BE2C (cell line): ENCODE measurements at regions not wholly inside any gene's neighbourhood (a gene's known extent, or its start where the extent isn't known, plus 50 kb on each side); places are given as distances from the start of the nearest gene placed in this dataset.

Experiments
- DNase-seq: peaks from one replicate; pipeline ENCODE4 v3.0.0-alpha.2; 2020
- H3K27me3 ChIP-seq: fragments of 250-450 bp; sonication (Bioruptor Pico); 2 replicates; pipeline ENCODE4 v1.5.1; 2020; ENCODE audit warnings: mild to moderate bottlenecking
- H3K36me3 ChIP-seq: fragments of 250-450 bp; sonication (Bioruptor Pico); 2 replicates; pipeline ENCODE4 v1.5.1; 2020; ENCODE audit warnings: mild to moderate bottlenecking
- H3K4me1 ChIP-seq: fragments of 250-450 bp; sonication (Bioruptor Pico); 2 replicates; pipeline ENCODE4 v1.5.1; 2020
- H3K4me3 ChIP-seq: 2 replicates; pipeline ENCODE4 v1.5.1; 2011; ENCODE audit warnings: low read depth, low read length
- H3K9me3 ChIP-seq: fragments of 250-450 bp; sonication (Bioruptor Pico); 2 replicates; pipeline ENCODE4 v1.5.1; 2020
- CTCF ChIP-seq: IDR thresholded peaks from 2 replicates; pipeline ENCODE4 v1.5.1; 2012; ENCODE audit warnings: mild to moderate bottlenecking, low read depth, low read length

DNA sequence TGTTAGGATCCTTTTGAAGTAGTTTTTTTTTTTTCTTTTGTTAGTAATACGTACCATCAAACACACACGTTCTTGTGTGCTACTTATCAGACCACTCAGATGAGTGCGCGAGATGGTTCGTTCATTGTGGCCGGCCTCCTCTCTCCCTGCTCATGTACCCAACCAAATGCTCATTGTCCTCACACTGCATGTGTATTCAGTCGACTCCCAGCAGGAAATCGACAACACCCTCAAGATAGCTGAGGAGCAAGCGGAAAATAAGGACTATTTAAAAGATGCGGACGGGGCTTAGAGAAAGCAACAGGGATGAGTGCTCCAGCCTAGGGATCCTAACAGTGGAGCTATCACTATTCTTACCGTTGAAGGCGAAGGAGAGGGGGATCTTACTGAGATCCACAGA, 72.9 kb upstream of the GUCY1A1 start:
- Histone ChIP-seq H3K4me3 (no peak overlapping the region), H3K27me3 (no peaks in the 10 kb centered on the region), H3K36me3 (no peaks in the 10 kb centered on the region), H3K9me3 (no peaks in the 10 kb centered on the region), H3K4me1 (peaks cover 7% of the 10 kb centered on the region)
- no peak for DNase-seq
- TF ChIP-seq CTCF = no peak

DNA sequence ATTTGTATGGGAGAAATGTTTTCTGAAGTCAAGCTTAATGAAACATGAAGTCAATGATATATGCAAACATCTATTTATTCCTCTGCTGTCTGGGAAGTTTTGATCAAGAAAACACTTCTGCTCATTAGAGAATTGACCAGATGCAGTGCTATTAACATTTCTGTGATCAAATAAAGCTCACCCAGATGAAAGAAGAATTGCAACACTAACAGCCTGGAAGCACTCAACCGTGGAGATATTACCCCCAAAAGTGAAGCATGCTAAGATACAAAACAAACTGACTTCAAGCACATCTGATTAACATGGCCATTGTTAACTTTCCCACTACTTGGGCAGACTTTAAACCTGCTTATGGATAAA, 73.7 kb upstream of the GUCY1A1 start:
- Histone ChIP-seq H3K36me3 (no peaks in the 10 kb centered on the region), H3K4me1 (peaks cover 7% of the 10 kb centered on the region), H3K4me3 (no peak overlapping the region), H3K9me3 (no peaks in the 10 kb centered on the region), H3K27me3 (no peaks in the 10 kb centered on the region)
- no peak for DNase-seq
- TF ChIP-seq CTCF = no peak

DNA sequence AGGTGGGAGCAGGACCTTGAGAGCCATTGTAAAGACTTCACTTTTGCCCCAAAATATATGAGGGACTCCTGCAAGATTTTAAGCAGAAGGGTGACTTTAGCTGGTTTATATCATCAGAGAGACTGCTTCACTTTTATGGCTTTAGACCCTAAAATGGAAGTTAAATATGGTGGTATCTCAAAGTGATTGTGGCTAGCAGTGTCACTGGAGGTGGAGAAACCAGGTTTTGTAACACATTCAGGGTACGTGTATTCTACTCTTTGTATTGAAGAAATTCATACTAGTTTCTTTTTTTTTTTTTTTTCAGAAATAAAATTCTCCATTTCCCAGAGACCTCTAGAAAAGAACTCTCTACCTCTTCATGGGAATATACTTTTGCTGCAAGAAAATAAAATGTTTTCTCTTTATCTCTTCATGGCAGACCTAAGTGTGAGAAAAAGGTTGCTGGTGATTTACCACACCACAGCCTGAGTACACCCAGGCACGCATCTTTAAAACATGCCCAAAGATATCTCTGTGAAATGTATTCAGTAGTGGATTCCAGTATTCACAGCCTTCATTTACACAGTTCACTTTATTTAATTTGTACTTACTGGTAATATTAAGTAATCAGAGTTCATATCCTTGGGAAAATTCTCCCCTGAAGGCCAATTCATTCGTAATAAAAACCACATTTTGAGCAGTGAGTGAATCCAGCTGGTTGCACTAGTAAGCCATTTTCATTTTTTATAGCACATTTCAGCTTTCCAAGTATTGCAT, 74.3 kb upstream of the GUCY1A1 start:
- H3K4me1 ChIP-seq = peaks cover 7% of the 10 kb centered on the region
- H3K36me3 ChIP-seq = no peaks in the 10 kb centered on the region
- no peak for DNase-seq
- H3K27me3 ChIP-seq = no peaks in the 10 kb centered on the region
- H3K4me3 ChIP-seq = no peak overlapping the region
- H3K9me3 ChIP-seq = no peaks in the 10 kb centered on the region
- no peak for TF ChIP-seq CTCF

DNA sequence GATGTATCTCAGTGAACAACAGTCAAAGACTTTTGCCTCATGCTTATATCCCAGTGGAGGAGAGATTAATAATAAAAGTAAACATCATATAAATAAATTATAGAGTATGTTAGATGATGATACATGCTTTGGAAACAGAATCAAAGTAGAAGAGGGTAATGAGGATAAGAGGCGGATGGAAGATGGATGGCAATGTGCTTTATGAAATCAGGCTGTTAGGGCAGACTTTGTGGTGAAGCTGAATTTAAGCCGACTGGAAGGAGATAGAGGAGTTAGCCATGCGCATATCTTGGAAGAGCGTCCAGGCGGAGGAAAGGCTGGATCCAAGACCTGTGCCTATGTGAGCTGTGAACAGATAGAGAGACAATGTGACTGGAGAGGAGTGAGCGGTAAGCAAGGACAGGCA, 74.9 kb upstream of the GUCY1A1 start:
- DNase-seq = no peak
- Histone ChIP-seq H3K9me3 (no peaks in the 10 kb centered on the region), H3K4me3 (no peak overlapping the region), H3K4me1 (peaks cover 7% of the 10 kb centered on the region), H3K36me3 (no peaks in the 10 kb centered on the region), H3K27me3 (no peaks in the 10 kb centered on the region)
- no peak for TF ChIP-seq CTCF

DNA sequence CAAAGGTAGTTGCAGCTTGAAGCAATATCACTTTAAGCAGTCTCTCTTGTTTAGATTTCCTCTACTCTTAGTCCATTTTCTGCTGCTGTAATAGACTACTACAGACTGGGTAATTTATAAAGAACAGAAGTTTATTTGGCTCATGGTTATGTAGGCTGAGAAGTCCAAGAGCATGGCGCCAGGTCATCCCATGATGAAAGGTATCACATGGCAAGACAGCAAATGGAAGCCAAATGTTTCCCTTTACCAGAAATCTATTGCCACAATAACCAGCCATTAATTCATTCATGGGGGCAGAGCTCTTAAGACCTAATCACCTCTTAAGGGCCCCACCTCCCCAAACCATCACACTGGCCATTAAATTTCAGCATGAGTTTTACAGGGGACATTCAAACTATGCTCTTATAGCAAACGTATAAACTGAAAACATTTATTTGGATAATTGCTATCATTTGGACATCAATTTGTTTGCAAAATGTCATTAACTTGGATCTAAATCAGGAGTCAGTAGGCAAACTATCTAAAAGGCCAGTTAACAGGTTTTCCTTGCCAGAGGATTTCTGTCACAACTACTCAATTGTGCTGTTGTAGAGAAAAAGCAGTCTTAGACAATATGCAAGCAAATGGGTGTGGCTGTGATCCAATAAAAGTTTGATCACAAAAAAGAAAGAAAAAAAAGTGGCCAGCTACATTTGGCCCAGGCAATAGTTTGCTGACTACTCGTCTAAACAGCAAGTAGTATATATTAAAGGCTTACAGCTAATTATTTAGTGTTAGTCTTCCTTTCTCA, 75.7 kb upstream of the GUCY1A1 start:
- no peak for DNase-seq
- Histone ChIP-seq H3K4me3 (no peak overlapping the region), H3K27me3 (no peaks in the 10 kb centered on the region), H3K36me3 (no peaks in the 10 kb centered on the region), H3K4me1 (peaks cover 7% of the 10 kb centered on the region), H3K9me3 (no peaks in the 10 kb centered on the region)
- TF ChIP-seq CTCF = no peak

DNA sequence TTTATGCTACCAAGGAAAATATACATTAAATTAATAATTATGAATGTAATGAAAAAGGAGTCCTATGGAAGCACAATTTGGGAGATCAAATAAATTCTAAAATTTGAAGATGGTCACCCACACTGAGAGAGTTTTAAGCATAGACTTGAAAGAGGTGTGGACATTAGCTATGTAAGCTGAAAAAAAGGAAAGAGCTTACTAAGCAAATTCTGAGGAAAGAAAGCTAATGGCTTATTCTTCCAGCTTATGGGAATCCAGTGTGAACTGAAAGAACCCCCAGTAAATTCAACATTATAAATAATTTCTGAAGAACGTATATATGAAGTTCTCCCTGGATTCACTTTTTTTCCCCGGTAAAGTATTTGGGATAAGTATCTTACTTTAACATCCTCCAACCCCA, 78.2 kb upstream of the GUCY1A1 start:
- H3K4me1 ChIP-seq = peaks cover 7% of the 10 kb centered on the region
- H3K4me3 ChIP-seq = no peak overlapping the region
- no peaks in the 10 kb centered on the region for H3K27me3 ChIP-seq
- no peaks in the 10 kb centered on the region for H3K9me3 ChIP-seq
- H3K36me3 ChIP-seq = no peaks in the 10 kb centered on the region
- no peak for TF ChIP-seq CTCF
- no peak for DNase-seq
